ENCODE measurements at regions not wholly inside any gene's neighbourhood (a gene's known extent, or its start where the extent isn't known, plus 50 kb on each side); places are given as distances from the start of the nearest gene placed in this dataset.

DNA sequence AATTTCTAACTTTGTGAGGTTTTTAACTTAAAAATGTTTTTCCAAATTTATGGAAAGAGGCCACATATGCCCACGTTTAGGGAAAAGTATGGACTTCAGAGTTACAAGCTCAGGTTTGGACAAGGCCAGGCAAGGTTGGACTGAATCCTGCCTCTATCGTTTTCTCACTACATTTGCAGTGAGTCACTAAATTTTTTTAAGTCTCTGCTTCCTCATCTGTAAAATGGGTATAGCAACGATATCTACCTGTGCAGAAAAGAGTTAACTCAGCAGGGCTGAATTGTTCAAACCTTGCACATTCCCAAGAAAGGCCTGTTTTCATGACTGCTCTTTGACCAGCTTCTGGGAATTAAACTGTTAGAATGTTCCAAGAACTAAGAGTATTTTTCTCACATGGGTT, 159.1 kb downstream of the LTN1 start:
- no peak for TF ChIP-seq CTCF (IDR thresholded peaks at IDR 0.05; ENCODE audit: borderline replicate concordance, insufficient read depth, low read depth, low read length)
- no peak overlapping the region for H3K4me3 ChIP-seq (ENCODE audit: low read depth, low read length)

DNA sequence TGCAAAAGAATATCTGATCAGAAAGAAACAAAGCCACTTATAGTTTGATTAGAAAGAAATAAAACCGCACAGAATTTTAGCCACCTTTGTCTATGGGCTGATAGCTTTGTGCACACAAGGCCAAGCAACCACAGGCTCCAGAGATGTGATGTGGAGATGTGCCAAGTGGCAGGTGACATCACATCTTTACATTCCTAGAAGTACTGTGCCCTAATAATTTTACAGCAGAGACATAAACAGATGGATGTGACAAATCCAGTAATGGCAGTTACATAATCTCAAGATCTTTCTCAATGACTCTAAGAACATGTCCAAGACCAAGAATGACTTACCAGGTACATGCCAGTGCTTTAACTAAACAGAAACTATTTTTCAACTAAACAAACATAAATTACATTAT, 159.5 kb downstream of the LTN1 start:
- no peak for TF ChIP-seq CTCF (IDR thresholded peaks at IDR 0.05; ENCODE audit: borderline replicate concordance, insufficient read depth, low read depth, low read length)
- no peak overlapping the region for H3K4me3 ChIP-seq (ENCODE audit: low read depth, low read length)

DNA sequence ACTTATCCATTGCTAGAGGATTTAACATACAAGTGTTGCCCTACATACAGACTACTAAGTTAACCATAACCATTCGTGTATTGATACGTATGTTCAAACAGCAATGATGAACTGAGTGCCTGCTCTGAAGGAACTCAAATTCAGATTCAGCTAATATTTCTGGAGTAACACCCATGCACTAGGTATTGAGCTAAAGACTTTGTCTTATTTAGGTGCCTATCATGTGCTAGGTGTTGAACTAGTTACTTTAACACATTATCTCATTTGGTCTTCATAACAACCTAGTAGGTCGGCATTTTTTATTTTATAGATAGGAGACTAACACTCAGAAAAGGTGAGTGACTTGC, 160.0 kb downstream of the LTN1 start:
- TF ChIP-seq CTCF (IDR thresholded peaks at IDR 0.05; ENCODE audit: borderline replicate concordance, insufficient read depth, low read depth, low read length) = no peak

GRCh38 chr21:28832013-28832714, 160.5 kb downstream of the LTN1 start:
- H3K4me3 ChIP-seq (ENCODE audit: low read depth, low read length) = no peak overlapping the region
- TF ChIP-seq CTCF (IDR thresholded peaks at IDR 0.05; ENCODE audit: borderline replicate concordance, insufficient read depth, low read depth, low read length) = no peak

More for the DNA sequence above, 160.0 kb downstream of the LTN1 start:
- no peak overlapping the region for H3K4me3 ChIP-seq (ENCODE audit: low read depth, low read length)

GRCh38 chr21:28828981-28829380, 163.7 kb downstream of the LTN1 start:
- H3K4me3 ChIP-seq (ENCODE audit: low read depth, low read length) = no peak overlapping the region
- no peak for TF ChIP-seq CTCF (IDR thresholded peaks at IDR 0.05; ENCODE audit: borderline replicate concordance, insufficient read depth, low read depth, low read length)

GRCh38 chr21:28828021-28828420, 164.7 kb downstream of the LTN1 start:
- H3K4me3 ChIP-seq (ENCODE audit: low read depth, low read length) = no peak overlapping the region
- TF ChIP-seq CTCF (IDR thresholded peaks at IDR 0.05; ENCODE audit: borderline replicate concordance, insufficient read depth, low read depth, low read length) = no peak

DNA sequence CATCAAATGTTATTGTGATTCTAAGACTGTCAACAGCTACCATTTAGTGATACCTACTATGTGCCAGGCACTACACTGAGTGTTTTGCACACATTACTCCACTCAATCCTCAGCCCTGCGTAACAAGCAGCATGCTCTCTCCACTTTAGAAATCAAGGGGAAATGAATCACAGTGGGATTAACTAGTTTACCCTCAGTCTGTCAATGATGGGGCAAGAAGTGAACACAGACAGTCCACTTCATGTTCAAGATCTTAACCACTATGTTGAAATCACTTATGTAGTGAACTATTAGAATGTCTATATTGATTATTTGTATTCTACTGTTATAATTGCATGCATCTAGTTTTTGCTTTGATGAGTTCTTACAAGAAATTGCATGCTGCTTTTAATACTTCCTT, 165.3 kb downstream of the LTN1 start:
- no peak overlapping the region for H3K4me3 ChIP-seq (ENCODE audit: low read depth, low read length)
- no peak for TF ChIP-seq CTCF (IDR thresholded peaks at IDR 0.05; ENCODE audit: borderline replicate concordance, insufficient read depth, low read depth, low read length)
